ENCODE measurements at regions not wholly inside any gene's neighbourhood (a gene's known extent, or its start where the extent isn't known, plus 50 kb on each side); places are given as distances from the start of the nearest gene placed in this dataset.

DNA sequence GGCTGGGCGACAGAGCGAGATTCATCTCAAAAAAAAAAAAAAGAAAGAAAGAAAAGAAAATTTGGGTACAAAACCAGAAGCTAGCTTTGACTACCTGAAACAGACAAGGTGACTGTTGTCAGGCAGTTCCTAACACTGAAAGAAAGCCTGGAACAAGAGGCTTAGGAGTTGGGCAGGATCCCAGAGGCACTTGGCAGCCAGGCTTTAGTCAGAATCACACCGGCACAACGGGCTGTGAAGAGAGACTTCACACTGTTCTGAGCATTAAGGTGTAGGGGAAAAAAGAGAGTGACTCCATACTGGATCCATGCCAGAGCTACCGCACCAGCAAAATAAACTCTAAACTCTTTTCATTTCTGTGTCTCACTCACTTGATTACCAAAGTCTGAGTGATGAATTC, 130.8 kb downstream of the ZNF467 start:
- TF ChIP-seq, protein P1, sequence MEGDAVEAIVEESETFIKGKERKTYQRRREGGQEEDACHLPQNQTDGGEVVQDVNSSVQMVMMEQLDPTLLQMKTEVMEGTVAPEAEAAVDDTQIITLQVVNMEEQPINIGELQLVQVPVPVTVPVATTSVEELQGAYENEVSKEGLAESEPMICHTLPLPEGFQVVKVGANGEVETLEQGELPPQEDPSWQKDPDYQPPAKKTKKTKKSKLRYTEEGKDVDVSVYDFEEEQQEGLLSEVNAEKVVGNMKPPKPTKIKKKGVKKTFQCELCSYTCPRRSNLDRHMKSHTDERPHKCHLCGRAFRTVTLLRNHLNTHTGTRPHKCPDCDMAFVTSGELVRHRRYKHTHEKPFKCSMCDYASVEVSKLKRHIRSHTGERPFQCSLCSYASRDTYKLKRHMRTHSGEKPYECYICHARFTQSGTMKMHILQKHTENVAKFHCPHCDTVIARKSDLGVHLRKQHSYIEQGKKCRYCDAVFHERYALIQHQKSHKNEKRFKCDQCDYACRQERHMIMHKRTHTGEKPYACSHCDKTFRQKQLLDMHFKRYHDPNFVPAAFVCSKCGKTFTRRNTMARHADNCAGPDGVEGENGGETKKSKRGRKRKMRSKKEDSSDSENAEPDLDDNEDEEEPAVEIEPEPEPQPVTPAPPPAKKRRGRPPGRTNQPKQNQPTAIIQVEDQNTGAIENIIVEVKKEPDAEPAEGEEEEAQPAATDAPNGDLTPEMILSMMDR (IDR thresholded peaks at IDR 0.05 in 4 of 5, conservative IDR thresholded peaks at IDR 0.05 in 1 of 5), result no peak
- no peak for TF ChIP-seq POLR2A (IDR thresholded peaks at IDR 0.05)
- Histone ChIP-seq H3K27ac (no peak overlapping the region), H3K4me1 (no peaks in the 10 kb centered on the region), H3K9me3 (no peaks in the 10 kb centered on the region), H3K4me3 (no peak overlapping the region), H3K27me3 (no peaks in the 10 kb centered on the region), H3K36me3 (no peaks in the 10 kb centered on the region)
- in situ Hi-C loops (cut with MboI; ENCODE audit: low sequenced_read_pairs in 4 of 4), result no loop called here
- ATAC-seq (no peak), DNase-seq (no peak)
- intact Hi-C loops (cut with DNase I; ENCODE audit: low total_unique reads), result no loop called here

DNA sequence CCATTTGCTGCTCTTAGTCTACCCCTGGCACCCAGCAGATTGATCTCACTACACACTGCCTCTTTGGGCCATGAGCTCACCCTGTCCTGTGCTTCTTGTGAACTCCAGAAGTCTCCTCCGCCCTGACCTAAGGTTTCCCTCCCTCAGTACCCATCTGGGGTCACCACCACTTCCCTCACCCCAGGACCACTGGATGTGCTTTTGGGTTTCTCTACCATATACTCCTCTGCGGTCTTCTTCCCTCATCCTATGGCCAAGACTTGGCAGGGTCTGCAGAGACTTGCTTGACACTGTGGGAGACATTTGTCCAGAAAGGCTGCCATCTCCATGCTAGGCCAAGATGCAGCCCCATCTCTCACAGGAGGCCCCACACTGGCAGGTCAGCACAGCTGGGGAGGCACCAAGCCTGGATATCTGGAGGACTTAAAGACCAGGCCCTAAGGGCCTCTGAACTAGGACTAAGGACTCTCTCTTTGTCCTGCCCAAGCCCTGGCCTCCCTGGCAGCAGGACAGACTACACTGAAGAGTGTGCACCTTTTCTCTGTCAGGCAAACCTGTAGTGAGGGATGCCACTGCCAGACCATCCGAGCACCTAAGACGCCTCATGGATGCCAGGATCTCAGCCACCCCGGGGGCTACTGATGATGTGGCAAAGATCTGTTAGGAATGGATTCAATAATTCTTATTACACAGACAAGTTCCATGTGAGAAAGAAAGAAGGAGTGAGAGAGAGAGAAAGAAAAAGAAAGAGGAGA, 134.6 kb downstream of the ZNF467 start:
- H3K4me1 ChIP-seq, result no peaks in the 10 kb centered on the region
- DNase-seq (no peak), ATAC-seq (no peak)
- H3K27ac ChIP-seq, result no peak overlapping the region
- intact Hi-C loops (cut with DNase I; ENCODE audit: low total_unique reads) (no loop called here), in situ Hi-C loops (cut with MboI; ENCODE audit: low sequenced_read_pairs in 4 of 4) (no loop called here)
- no peak overlapping the region for H3K4me3 ChIP-seq
- TF ChIP-seq, protein P1 (IDR thresholded peaks at IDR 0.05 in 4 of 5, conservative IDR thresholded peaks at IDR 0.05 in 1 of 5), result no peak
- no peak for TF ChIP-seq POLR2A (IDR thresholded peaks at IDR 0.05)
- H3K9me3 ChIP-seq, result no peaks in the 10 kb centered on the region
- H3K36me3 ChIP-seq, result no peaks in the 10 kb centered on the region
- peaks cover 0 to 2% (median 0%) of the 10 kb centered on the region in 3 donors for H3K27me3 ChIP-seq

DNA sequence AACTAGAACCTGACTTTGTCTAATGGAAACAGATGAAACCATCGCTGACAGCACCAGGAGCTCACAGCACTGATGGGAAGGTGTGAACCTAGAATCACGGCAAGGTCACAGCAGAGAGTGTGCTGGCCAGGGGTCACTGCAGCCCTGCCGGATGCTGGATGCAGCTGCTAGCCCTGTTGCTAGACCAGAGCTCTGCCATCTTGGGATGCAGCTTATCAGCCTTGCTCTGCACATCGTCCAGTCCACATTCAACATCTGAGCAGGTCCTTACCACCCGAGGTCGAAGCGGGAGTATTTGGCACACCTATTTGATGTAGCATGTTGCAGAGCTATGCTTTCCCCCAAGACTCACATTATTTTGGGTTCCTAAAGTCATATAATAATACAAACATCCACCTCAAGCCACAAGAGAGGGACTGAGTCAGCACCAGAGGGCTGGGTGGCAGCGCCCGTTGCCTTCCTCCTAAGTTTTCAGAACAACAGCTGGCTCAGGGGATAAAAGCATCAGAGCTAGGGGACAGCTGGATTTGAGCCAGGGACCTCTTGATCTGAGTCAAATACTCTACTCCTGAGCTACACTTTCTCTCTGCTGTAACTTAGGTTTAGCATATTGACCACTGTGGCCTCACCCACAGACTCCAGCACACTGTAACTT, 135.3 kb downstream of the ZNF467 start:
- Histone ChIP-seq H3K27ac (no peak overlapping the region), H3K4me1 (no peaks in the 10 kb centered on the region), H3K4me3 (no peak overlapping the region), H3K36me3 (no peaks in the 10 kb centered on the region), H3K27me3 (peaks cover 0 to 2% (median 0%) of the 10 kb centered on the region in 3 donors), H3K9me3 (no peaks in the 10 kb centered on the region)
- intact Hi-C loops (cut with DNase I; ENCODE audit: low total_unique reads) (no loop called here), in situ Hi-C loops (cut with MboI; ENCODE audit: low sequenced_read_pairs in 4 of 4) (no loop called here)
- TF ChIP-seq, protein P1 (IDR thresholded peaks at IDR 0.05 in 4 of 5, conservative IDR thresholded peaks at IDR 0.05 in 1 of 5), result no peak
- TF ChIP-seq POLR2A (IDR thresholded peaks at IDR 0.05), result no peak
- no peak for DNase-seq
- no peak for ATAC-seq

DNA sequence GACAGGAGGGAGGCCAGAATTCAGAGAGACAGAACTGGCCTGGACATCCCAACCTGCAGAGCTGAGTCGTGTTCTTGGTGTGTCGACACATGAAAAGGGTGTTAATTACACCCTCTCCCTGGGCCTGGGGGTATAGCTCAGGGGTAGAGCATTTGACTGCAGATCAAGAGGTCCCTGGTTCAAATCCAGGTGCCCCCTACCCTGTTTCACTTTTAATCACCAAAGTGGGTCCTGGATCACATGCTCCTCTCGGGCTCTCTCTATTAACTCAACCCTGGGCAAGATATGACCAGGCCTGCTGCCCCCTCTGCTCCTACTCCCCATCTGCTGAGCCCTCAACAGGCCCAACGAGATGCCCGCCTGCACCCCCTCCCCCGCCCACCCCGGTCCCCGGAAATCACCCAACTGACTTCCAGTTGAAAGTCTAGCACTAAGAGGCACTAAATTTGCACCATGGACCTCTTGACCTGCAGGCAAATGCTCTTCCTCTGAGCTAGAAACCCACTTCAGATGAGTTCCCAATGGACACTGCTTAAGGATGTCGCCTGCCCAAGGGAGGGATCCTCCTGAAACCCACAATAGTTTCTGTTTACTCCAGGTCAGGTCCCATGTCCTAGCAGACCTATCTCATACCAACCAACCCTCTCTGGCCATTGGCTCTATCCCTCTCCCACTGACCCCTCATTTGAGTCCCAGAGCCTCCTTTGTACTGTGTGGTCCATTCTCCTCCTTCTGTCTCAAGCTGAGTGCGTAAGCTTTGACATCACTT, 137.6 kb downstream of the ZNF467 start:
- H3K27me3 ChIP-seq, result peaks cover 0 to 2% (median 0%) of the 10 kb centered on the region in 3 donors
- no peak for ATAC-seq
- no peak overlapping the region for H3K4me3 ChIP-seq
- H3K9me3 ChIP-seq, result no peaks in the 10 kb centered on the region
- no peak overlapping the region for H3K27ac ChIP-seq
- no peak for TF ChIP-seq POLR2A (IDR thresholded peaks at IDR 0.05)
- TF ChIP-seq, protein P1 (IDR thresholded peaks at IDR 0.05 in 4 of 5, conservative IDR thresholded peaks at IDR 0.05 in 1 of 5), result no peak
- no peaks in the 10 kb centered on the region for H3K4me1 ChIP-seq
- H3K36me3 ChIP-seq, result no peaks in the 10 kb centered on the region
- no peak for DNase-seq
- in situ Hi-C loops (cut with MboI; ENCODE audit: low sequenced_read_pairs in 4 of 4), result no loop called here
- intact Hi-C loops (cut with DNase I; ENCODE audit: low total_unique reads), result no loop called here

All from gastrocnemius medialis (tissue), 4 donors.